ENCODE measurements at regions not wholly inside any gene's neighbourhood (a gene's known extent, or its start where the extent isn't known, plus 50 kb on each side); places are given as distances from the start of the nearest gene placed in this dataset.
"Not testable (repeated sequence)": the region's sequence is repeated elsewhere in the genome, so short reads cannot be mapped to it uniquely, and the experiment has no call there.

DNA sequence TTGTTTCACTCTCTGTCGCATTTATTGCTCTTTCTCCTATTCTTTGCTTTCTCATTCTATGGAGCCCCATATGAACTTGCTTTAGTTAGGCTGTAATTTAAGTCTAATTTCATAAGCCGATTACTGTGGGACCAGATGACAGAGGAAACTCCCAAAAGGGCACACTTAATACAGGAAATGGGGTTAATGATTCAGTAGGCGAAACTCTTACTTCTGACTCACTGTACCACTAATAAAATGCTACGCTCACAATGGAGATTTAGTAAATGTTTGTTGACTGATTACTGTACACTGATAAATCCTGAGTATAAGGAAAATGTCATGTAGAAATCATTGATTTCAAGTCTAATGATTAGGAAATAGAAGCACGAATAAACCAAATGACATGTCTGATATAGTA lies 276.4 kb downstream of the KLF5 start:
- no peak for DNase-seq (ENCODE audit: low spot score)

DNA sequence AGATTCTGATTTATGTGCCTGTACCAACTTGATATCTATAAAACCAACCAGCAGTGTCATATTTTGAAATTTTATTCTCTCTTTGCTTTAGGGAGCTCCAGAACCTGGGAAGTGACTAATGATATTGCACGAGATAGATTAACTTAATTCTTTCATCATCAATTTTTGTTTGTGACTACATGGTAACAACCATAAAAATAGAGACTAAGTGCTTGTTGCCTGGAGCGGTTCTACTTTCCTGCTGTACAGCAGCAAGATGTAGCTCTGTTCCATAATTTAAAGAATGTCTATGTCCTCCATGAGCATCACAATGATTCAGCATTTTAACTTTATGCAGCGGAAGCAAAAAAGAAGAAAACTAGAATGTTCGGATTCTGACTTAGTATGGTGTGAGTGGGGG lies 275.6 kb downstream of the KLF5 start:
- DNase-seq (ENCODE audit: low spot score): no peak

- DNase-seq (ENCODE audit: low spot score): no peak
These were observed 272.8 kb downstream of the KLF5 start for GRCh38 chr13:73331556-73331955.

- DNase-seq (ENCODE audit: low spot score): no peak
These were observed 270.6 kb downstream of the KLF5 start for GRCh38 chr13:73329355-73329754.

DNA sequence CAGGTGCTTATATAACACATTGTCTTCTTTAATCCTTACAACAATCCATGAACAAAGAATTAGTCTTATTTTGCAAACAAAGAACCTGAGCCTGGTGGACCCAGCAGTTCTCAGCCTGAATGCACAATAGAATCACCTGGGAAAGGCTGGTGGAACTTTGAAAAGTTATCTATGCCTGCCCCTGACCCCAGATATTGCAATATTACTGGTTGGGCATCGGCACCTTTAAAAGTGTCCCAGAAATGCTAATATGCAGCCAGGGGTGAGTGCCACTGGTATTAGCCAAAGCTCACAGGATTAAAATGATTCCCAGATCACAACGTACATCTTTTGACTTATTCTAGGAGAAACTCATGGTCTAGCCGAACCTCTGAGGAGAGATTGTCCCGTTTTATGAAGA lies 268.8 kb downstream of the KLF5 start:
- DNase-seq (ENCODE audit: low spot score): no peak

- DNase-seq (ENCODE audit: low spot score): no peak
These were observed 267.1 kb downstream of the KLF5 start for GRCh38 chr13:73325723-73326558.

- DNase-seq (ENCODE audit: low spot score): no peak
These were observed 266.3 kb downstream of the KLF5 start for GRCh38 chr13:73324842-73325722.

DNA sequence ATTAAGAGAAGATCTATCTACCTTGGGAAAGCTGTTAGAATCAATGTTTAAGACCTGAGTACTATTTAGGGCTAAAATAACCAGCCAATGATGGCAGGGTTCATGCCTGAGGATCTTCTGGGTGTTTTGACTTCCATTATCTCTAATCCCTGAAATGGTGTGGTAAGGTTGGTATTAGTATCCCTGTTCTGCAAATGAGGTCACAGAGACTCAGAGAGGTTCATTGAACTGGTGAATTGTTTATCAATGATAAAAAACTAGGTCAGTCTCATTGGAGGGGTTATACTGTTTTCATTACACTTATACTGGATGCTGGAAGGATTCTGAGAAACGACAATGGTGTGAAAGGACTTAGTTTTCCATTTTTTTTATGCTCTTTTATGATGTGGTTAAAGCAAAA lies 264.8 kb downstream of the KLF5 start:
- DNase-seq (ENCODE audit: low spot score): no peak

DNA sequence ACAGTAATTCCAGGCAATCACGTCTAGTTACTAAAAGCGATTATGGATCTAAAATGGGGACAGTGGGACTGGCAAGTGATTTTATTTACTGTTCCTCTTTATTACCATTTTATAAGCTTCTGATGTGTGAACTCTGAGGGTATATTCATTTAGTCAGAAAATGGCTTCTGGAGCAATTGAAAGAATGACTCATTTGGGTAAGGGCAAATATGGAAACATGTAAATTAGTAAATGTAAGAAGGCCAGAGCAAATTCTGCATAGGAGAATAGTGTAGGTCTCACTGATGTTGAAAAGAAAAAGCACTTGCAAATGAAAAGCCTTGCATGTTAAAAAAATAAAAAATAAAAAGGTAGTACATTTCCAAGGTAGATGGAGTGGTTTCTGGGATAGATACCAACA lies 262.2 kb downstream of the KLF5 start:
- DNase-seq (ENCODE audit: low spot score): no peak

DNA sequence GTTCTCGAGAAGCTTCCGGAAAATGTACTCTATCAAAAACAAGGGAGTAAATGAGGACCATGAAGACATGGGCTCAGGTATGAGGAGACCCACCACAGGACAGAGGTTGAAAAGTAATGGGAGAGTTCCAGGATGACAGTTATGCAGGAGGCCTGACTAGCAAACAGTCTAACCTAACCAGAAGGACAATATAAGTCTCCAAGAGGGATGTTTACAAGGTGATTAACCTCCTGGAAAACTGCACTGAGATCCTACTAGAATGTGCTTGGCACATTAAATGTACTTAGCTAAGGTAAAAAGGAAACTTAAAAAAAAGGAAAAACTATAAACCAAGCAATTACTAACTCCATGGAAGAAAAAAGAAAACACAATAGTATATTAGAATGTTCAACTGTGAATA lies 258.3 kb downstream of the KLF5 start:
- no peak for DNase-seq (ENCODE audit: low spot score)

DNA sequence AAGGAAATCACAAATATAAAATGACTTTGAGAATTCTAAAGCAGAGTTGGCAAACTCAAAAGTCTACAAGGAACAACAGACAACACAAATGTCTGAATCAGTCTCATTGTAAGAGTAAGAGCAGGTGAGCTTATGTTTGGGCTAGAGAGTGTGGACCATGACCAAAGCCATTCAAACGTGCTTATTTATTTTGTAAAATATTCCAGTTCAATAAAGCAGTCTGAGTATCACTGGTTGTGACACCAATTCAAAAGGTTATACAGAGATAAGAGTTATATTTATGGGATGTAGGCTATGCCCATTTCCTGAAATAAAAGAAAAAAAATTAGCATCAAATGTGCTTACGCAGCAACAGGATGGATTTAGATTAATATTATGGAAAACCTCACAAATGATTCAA lies 251.6 kb downstream of the KLF5 start:
- DNase-seq (ENCODE audit: low spot score): no peak

GRCh38 chr13:73307481-73307880 lies 248.7 kb downstream of the KLF5 start:
- no peak for DNase-seq (ENCODE audit: low spot score)

DNA sequence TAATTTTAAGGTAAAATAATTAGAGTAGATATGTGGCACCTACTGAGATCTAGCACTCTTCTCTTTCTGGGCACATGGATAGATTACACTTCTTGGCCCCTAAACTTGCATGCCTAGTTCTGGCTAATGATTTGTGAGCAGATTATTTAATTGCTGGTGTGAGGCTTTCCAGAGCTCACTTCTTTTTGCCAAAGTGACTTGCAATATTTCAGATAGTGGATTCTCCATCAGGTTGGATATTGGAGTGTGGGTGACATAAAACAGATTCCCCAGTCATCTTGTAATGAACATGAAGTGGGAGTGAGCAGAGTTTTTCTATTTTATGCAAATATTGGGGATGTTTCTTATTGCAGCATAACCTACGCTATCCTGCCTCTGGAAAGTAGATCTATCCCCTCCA lies 247.9 kb downstream of the KLF5 start:
- no peak for DNase-seq (ENCODE audit: low spot score)

- DNase-seq (ENCODE audit: low spot score): no peak
These were observed 245.6 kb downstream of the KLF5 start for GRCh38 chr13:73304442-73304841.

- no peak for DNase-seq (ENCODE audit: low spot score)
These were observed 245.0 kb downstream of the KLF5 start for GRCh38 chr13:73303851-73304250.

- DNase-seq (ENCODE audit: low spot score): not testable (repeated sequence)
These were observed 242.8 kb downstream of the KLF5 start for GRCh38 chr13:73301622-73302021.

- DNase-seq (ENCODE audit: low spot score): no peak
These were observed 242.1 kb downstream of the KLF5 start for GRCh38 chr13:73300718-73301425.

GRCh38 chr13:73299787-73300186 lies 241.0 kb downstream of the KLF5 start:
- no peak for DNase-seq (ENCODE audit: low spot score)

- DNase-seq (ENCODE audit: low spot score): no peak
These were observed 235.2 kb downstream of the KLF5 start for GRCh38 chr13:73293913-73294523.

DNA sequence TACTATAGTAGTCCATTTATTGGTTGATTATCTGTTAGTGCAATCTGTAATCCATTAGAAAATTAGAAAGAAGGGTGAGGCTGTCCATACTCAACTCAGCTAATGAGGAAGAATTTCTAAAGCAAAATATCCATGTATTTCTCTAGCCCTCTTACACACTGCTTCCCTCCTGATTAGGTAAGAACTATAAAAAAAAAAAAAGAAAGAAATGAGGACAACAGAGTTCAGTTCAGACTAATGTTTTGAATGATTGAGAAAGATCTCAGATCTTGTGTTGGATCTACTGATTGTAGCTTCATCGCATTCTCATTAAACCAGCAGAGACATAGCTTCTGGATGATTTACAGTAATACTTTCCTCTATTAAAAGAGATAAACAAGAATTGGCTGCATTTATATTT lies 233.3 kb downstream of the KLF5 start:
- DNase-seq (ENCODE audit: low spot score): no peak

DNA sequence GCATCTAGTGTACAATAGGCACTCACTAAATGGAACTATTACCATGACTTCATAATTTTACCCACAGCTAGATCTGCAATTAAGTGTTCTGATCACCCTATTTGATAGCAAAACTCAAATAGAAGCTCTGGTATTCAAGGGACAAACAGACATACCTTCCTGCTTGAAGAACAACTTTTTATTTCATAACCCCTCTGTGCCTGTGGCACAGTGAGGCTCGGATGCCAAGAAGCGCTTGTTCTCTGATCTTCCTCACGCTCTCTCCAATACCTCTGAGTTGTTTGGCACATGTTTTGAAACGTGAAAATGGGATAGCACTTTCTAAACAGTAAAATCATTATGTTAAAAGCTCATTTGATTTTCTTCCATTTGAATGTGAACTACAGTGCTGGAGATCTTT lies 232.0 kb downstream of the KLF5 start:
- no peak for DNase-seq (ENCODE audit: low spot score)

DNA sequence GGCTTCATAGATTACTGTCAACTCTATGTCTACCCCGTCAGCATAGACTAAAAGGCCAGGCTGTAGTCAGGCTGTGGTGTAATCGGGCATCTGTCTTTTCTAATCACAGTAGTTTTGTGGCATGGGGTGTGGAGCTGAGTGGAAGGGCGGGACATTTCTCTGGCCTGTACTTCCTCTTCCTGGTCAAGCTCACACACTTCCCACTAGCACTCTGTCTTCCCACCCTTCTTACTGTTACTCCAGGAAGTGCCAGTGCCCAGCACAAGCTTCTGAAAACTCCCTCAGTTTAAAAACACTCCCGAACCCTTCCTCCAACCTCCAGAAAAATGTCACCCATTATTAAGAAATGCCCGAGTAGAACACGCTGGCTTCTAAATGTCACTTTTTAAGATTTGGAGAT lies 229.8 kb downstream of the KLF5 start:
- no peak for DNase-seq (ENCODE audit: low spot score)

Measured in AG08396 (cell line).